ENCODE measurements at regions not wholly inside any gene's neighbourhood (a gene's known extent, or its start where the extent isn't known, plus 50 kb on each side); places are given as distances from the start of the nearest gene placed in this dataset.
A peak's percentile ranks its signal among the peaks of the same experiment; 100 is the strongest.

GRCh38 chr14:86057018-86057667, 527.2 kb downstream of the FLRT2 start:
- TF ChIP-seq CTCF (IDR thresholded peaks at IDR 0.05) (peak; percentile 55 to 69 (median 67)), POLR2A (IDR thresholded peaks at IDR 0.05) (no peak)

Data from breast epithelium (tissue), 3 donors.